ENCODE measurements at regions not wholly inside any gene's neighbourhood (a gene's known extent, or its start where the extent isn't known, plus 50 kb on each side); places are given as distances from the start of the nearest gene placed in this dataset.

DNA sequence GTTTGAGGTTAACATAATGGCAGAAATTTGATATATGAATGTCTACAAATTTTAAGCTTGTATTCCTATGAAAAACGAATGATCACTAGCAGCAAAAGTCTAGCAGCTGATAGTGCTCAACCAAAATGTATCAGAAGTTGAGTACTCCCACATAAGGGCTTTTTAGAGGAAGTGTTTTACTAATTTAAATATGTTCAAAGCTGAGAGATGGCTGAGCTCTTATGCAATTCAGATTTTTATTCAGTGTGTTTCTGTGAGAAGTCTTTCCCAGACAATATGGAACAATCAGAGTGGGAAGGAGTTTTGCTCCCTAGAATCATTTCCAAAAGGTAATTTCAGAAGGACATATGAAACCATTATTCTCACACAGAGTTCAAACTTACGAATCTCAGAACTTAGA is 327.0 kb downstream of the ZPLD1 start:
- Mint-ChIP-seq H3K9me3 (ENCODE audit: unreplicated experiment) (no peaks in the 10 kb centered on the region), H3K36me3 (ENCODE audit: insufficient read depth, unreplicated experiment) (no peaks in the 10 kb centered on the region), H3K4me3 (ENCODE audit: unreplicated experiment) (no peak overlapping the region), H3K27me3 (ENCODE audit: insufficient read depth, unreplicated experiment) (peaks cover 43% of the 10 kb centered on the region), H3K27ac (ENCODE audit: low read depth, unreplicated experiment) (no peak overlapping the region), H3K4me1 (ENCODE audit: insufficient read depth, unreplicated experiment) (no peaks in the 10 kb centered on the region)
- DNase-seq (ENCODE audit: unreplicated experiment) = no peak
- TF ChIP-seq, protein P1, sequence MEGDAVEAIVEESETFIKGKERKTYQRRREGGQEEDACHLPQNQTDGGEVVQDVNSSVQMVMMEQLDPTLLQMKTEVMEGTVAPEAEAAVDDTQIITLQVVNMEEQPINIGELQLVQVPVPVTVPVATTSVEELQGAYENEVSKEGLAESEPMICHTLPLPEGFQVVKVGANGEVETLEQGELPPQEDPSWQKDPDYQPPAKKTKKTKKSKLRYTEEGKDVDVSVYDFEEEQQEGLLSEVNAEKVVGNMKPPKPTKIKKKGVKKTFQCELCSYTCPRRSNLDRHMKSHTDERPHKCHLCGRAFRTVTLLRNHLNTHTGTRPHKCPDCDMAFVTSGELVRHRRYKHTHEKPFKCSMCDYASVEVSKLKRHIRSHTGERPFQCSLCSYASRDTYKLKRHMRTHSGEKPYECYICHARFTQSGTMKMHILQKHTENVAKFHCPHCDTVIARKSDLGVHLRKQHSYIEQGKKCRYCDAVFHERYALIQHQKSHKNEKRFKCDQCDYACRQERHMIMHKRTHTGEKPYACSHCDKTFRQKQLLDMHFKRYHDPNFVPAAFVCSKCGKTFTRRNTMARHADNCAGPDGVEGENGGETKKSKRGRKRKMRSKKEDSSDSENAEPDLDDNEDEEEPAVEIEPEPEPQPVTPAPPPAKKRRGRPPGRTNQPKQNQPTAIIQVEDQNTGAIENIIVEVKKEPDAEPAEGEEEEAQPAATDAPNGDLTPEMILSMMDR (IDR thresholded peaks at IDR 0.05; ENCODE audit: unreplicated experiment) = no peak
- intact Hi-C loops (cut with micrococcal nuclease) = no loop called here
- BruUV-seq (replicated peaks) = no TSS peak
- ChIA-PET CTCF (interaction anchor here (0.6 kb wide), 2 partner anchors 88 to 481 kb away, joined by 3 to 9 read pairs; no protein-coding TSS in a partner anchor), POLR2A (no interaction called here)

DNA sequence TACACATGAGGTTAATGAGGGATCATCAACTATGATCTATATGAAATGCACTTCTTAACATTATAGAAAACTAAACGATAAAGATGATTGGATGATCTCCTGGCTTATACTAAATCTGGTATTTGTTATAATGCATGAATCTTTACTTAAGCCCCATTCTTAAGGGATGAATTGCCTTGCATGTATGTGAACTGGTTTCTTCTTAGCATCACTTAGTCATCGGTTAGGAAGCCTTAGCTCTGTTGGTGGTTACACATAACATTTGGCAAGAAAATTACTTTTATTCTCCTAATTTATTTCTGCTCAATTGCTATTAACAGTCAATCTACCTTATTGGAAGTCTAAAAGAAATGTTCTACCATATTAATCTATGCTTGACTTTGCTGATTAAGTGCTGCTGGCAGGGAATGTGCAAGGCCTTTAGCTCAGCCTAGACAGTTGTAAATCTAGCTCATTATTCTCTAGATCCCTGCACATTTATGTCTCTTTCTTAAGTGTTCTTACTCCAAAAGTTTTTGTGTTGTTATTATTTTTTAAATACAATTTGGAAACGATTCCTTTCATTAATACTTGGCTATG is 356.0 kb downstream of the ZPLD1 start:
- Mint-ChIP-seq H3K9me3 (ENCODE audit: unreplicated experiment) (no peaks in the 10 kb centered on the region), H3K4me3 (ENCODE audit: unreplicated experiment) (no peak overlapping the region), H3K4me1 (ENCODE audit: insufficient read depth, unreplicated experiment) (no peaks in the 10 kb centered on the region), H3K36me3 (ENCODE audit: insufficient read depth, unreplicated experiment) (no peaks in the 10 kb centered on the region), H3K27ac (ENCODE audit: low read depth, unreplicated experiment) (no peak overlapping the region), H3K27me3 (ENCODE audit: insufficient read depth, unreplicated experiment) (peaks cover 45% of the 10 kb centered on the region)
- ChIA-PET POLR2A (no interaction called here), CTCF (no interaction called here)
- TF ChIP-seq, protein P1 (IDR thresholded peaks at IDR 0.05; ENCODE audit: unreplicated experiment) = no peak
- intact Hi-C loops (cut with micrococcal nuclease) = no loop called here
- no TSS peak for BruUV-seq (replicated peaks)
- DNase-seq (ENCODE audit: unreplicated experiment) = no peak

DNA sequence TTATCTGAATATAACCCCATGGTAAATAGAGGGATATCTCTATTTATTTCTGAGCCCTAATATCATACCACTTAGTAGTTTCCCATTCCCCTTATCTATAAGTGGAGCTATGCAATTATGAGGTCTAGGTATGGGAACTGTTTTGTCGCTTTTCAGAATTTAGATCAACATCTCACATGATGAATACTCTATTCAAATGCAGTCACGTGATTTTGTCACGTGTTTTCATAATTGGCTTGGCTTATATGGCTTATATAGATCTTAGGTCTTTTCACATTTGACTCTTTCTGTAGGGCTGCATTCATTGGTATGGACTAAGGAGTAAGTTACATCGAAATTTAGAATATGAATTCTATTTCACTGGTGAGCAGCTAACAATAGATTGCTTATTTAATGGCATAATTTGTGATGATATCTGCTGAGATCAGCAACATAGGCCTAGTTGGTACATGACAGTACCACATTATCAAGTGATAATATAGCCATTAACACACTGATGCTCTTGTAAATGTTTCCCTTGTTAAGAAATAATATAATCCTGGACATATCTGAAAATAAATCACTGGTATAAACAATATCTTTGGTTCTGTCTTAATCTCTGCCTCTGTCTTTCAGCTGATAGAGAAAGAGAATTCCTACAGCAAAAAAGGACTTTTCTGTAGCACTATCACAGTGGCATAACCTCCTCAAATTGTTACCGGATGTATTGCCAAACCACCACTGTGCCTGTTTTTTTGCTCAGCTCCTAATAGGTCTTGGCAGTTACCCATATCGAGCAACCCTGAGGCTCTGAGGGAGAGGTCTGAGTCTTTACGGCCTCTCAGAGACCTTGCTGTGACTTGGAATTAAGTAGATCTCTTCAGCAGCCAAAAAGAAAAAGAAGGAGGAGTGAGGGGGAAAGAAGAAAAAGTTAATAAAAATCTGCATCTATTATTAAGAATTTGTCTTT is 357.1 kb downstream of the ZPLD1 start:
- POLR2A ChIA-PET = no interaction called here
- no peak overlapping the region for H3K27ac Mint-ChIP-seq (ENCODE audit: low read depth, unreplicated experiment)
- H3K4me1 Mint-ChIP-seq (ENCODE audit: insufficient read depth, unreplicated experiment) = no peaks in the 10 kb centered on the region
- H3K36me3 Mint-ChIP-seq (ENCODE audit: insufficient read depth, unreplicated experiment) = no peaks in the 10 kb centered on the region
- CTCF ChIA-PET = interaction anchor here (1.0 kb wide), 1 partner anchor 9 kb away, joined by 3 read pairs; no protein-coding TSS in a partner anchor
- intact Hi-C loops (cut with micrococcal nuclease) = no loop called here
- no TSS peak for BruUV-seq (replicated peaks)
- TF ChIP-seq, protein P1 (IDR thresholded peaks at IDR 0.05; ENCODE audit: unreplicated experiment) = no peak
- DNase-seq (ENCODE audit: unreplicated experiment) = no peak
- H3K9me3 Mint-ChIP-seq (ENCODE audit: unreplicated experiment) = no peaks in the 10 kb centered on the region
- peaks cover 43% of the 10 kb centered on the region for H3K27me3 Mint-ChIP-seq (ENCODE audit: insufficient read depth, unreplicated experiment)
- H3K4me3 Mint-ChIP-seq (ENCODE audit: unreplicated experiment) = no peak overlapping the region

DNA sequence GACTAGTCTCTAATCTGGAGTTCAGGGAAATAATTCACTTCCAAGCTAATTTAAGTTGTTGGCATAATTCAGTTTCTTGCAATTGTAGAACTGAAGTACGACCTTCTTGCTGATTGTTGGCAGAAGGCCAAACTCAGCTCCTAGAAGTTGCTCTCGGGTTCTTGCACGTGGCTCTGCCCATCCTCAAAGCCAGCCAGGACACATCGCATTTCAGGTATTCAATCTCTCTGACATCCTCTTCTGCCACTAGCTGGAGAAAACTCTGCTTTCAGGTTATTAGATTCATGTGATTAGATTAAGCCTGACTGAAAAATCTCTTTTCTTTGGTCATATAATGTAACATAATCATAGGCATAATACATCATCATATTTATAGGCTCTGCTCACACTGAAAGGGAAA is 362.0 kb downstream of the ZPLD1 start:
- Mint-ChIP-seq H3K27ac (ENCODE audit: low read depth, unreplicated experiment) (no peak overlapping the region), H3K36me3 (ENCODE audit: insufficient read depth, unreplicated experiment) (no peaks in the 10 kb centered on the region), H3K27me3 (ENCODE audit: insufficient read depth, unreplicated experiment) (peaks cover 45% of the 10 kb centered on the region), H3K9me3 (ENCODE audit: unreplicated experiment) (no peaks in the 10 kb centered on the region), H3K4me1 (ENCODE audit: insufficient read depth, unreplicated experiment) (no peaks in the 10 kb centered on the region), H3K4me3 (ENCODE audit: unreplicated experiment) (no peak overlapping the region)
- TF ChIP-seq, protein P1 (IDR thresholded peaks at IDR 0.05; ENCODE audit: unreplicated experiment) = no peak
- DNase-seq (ENCODE audit: unreplicated experiment) = no peak
- CTCF ChIA-PET = no interaction called here
- intact Hi-C loops (cut with micrococcal nuclease) = no loop called here
- BruUV-seq (replicated peaks) = no TSS peak
- POLR2A ChIA-PET = interaction anchor here (0.5 kb wide), 1 partner anchor 61 kb away, joined by 3 read pairs; no protein-coding TSS in a partner anchor
